HG03066 (cell line): ENCODE measurements at regions not wholly inside any gene's neighbourhood (a gene's known extent, or its start where the extent isn't known, plus 50 kb on each side); places are given as distances from the start of the nearest gene placed in this dataset.
"Not testable (repeated sequence)": the region's sequence is repeated elsewhere in the genome, so short reads cannot be mapped to it uniquely, and the experiment has no call there.

Experiments
- ATAC-seq: cut with Tn5 transposase; IDR thresholded peaks from one replicate; pipeline ENCODE4 v1.9.1; 2021; ENCODE audit warnings: low read depth; ENCODE audit not compliant: unreplicated experiment

GRCh38 chr2:12463189-12463588 lies 253.5 kb upstream of the TRIB2 start:
- ATAC-seq = no peak

- no peak for ATAC-seq
Observed at GRCh38 chr2:12465631-12466135, 251.1 kb upstream of the TRIB2 start.

- no peak for ATAC-seq
Observed at GRCh38 chr2:12467303-12467702, 249.4 kb upstream of the TRIB2 start.

- ATAC-seq = no peak
Observed at GRCh38 chr2:12469141-12469561, 247.6 kb upstream of the TRIB2 start.

GRCh38 chr2:12472265-12472664 lies 244.5 kb upstream of the TRIB2 start:
- ATAC-seq = not testable (repeated sequence)

- no peak for ATAC-seq
Observed at GRCh38 chr2:12478151-12479064, 238.3 kb upstream of the TRIB2 start.

GRCh38 chr2:12479065-12479601 lies 237.6 kb upstream of the TRIB2 start:
- no peak for ATAC-seq

GRCh38 chr2:12484536-12485115 lies 232.1 kb upstream of the TRIB2 start:
- no peak for ATAC-seq

GRCh38 chr2:12486205-12487118 lies 230.3 kb upstream of the TRIB2 start:
- peak; percentile 55 for ATAC-seq

- ATAC-seq = no peak
Observed at GRCh38 chr2:12487253-12488004, 229.3 kb upstream of the TRIB2 start.

GRCh38 chr2:12488352-12489318 lies 228.1 kb upstream of the TRIB2 start:
- no peak for ATAC-seq

GRCh38 chr2:12490641-12491040 lies 226.1 kb upstream of the TRIB2 start:
- no peak for ATAC-seq

- not testable (repeated sequence) for ATAC-seq
Observed at GRCh38 chr2:12492360-12492759, 224.4 kb upstream of the TRIB2 start.

- ATAC-seq = no peak
Observed at GRCh38 chr2:12493031-12493513, 223.7 kb upstream of the TRIB2 start.

GRCh38 chr2:12495247-12495868 lies 221.4 kb upstream of the TRIB2 start:
- no peak for ATAC-seq

GRCh38 chr2:12498286-12498685 lies 218.4 kb upstream of the TRIB2 start:
- no peak for ATAC-seq

- no peak for ATAC-seq
Observed at GRCh38 chr2:12498704-12499103, 218.0 kb upstream of the TRIB2 start.

GRCh38 chr2:12500899-12501298 lies 215.8 kb upstream of the TRIB2 start:
- no peak for ATAC-seq
